Iris pigment epithelial cell (primary cell): ENCODE measurements at regions not wholly inside any gene's neighbourhood (a gene's known extent, or its start where the extent isn't known, plus 50 kb on each side); places are given as distances from the start of the nearest gene placed in this dataset.

ENCODE experiments used
- DNase-seq: peaks from one replicate; pipeline ENCODE4 v3.0.0-alpha.2; 2011; ENCODE audit warnings: low read depth

DNA sequence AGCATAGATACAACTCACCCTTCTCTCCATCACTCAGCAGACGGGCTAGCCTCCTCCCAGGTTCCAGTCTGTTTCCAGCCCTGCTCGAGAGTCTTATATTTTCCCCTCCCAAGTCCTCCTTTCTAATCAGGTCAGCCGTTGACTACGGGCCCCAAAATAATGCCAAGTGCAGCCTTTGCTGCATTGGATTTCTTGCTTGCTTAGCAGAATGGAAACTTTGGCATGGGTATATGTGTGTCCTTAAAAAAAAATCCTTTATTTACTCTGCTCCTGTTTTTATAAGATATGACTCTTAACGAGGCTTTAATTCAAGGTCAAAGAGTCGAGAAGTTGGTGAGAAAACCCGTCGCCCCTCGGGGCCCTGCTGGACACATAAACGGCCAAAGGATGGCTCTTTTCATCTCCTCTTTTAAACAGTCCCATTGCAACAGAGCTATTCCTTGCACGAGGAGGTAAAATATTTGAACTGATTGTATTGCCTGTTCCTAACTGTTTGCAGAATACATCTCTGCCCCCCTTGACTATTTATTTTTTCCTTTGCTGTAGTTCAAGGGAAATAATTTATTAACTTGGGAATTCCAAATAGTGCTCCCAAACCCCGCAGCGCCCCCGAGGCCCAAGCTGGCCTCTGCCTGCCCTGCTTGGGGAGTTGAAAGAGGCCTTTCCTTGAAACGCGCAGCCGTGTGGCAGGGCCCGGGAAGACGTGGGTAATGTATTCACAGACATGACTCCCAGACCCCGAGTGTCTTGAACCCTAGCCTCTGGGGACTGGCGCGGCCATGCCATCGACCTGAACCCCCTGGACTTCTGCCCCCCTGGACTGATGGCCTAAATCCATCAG, 156.5 kb upstream of the MYL2 start:
- no peak for DNase-seq

GRCh38 chr12:111076199-111076598, 155.8 kb upstream of the MYL2 start:
- no peak for DNase-seq

DNA sequence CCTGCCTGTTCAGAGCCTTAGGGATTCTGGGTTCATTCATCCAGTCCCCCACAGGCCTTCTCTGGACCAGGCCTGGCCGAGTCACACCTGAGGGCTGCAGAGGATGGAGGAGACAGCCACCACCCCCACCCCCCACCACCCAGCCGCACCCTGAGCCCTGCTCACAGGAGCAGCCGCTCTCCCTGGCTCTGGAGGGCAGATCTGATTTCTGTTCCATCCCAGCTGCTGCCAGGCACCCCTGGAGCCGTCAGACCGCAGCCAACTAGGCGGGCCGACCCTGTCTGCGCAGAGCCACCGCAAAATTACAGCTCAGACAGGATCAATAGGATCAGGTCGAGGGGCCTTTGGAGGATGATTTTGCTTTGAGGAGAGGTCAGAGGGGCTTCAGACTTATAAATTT, 154.6 kb upstream of the MYL2 start:
- no peak for DNase-seq

DNA sequence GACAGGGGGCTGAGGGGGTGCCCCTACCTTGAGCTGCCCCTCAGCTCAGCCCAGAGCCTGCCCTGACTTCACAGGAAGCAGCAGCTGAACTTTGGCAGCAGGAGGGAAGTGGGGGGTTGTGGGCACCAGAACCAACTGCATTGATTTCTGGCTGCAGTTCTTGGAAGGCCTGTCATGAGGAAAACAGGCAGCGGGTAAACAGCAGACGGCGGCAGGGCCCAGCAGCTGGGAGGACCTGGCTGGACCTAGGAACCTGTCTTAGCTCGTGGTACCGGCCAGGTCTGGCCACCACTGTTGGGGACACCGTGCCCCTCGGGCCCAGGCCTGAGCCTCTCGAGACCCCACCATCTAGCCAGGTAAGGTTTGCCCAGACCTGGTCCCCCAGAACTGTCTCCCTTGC, 154.2 kb upstream of the MYL2 start:
- no peak for DNase-seq

DNA sequence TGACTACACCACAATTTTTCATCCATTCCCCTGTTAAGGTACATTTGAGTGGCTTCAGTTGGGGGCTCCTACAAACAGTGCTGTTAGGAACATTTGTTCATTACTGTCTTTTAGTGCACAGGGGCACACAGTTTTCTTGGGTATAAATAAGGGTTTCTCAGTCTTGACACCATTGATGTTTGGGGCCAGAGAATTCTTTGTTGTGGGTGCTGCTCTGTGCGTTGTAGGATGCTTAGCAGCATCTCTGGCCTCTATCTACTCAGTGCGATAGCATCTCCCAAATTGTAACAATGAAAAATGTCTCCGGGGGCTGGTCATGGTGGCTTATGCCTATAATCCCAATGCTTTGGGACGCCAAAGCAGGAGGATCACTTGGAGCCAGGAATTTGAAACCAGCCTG, 153.0 kb upstream of the MYL2 start:
- no peak for DNase-seq

DNA sequence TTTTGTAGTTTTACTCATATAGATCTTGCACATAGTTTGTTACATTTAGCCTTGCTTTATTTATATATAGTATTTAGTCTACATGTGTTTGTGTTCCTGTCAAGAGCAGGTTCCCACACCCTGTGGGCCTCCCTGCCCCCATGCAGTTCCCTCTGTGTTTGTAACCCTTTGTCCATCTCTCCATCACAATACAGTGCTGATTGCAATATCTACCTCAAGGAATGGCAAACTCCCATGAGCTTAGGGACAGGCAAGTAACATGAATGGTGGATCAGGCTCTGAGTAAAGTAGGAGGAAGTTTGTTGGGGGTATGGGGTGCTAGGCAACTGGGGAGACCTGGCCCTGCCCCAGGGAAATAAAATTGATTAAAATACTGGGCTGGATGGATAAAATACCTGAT, 151.9 kb upstream of the MYL2 start:
- no peak for DNase-seq

- no peak for DNase-seq
These were observed 149.5 kb upstream of the MYL2 start for GRCh38 chr12:111069886-111070285.

- no peak for DNase-seq
These were observed 147.9 kb upstream of the MYL2 start for GRCh38 chr12:111068290-111068689.

DNA sequence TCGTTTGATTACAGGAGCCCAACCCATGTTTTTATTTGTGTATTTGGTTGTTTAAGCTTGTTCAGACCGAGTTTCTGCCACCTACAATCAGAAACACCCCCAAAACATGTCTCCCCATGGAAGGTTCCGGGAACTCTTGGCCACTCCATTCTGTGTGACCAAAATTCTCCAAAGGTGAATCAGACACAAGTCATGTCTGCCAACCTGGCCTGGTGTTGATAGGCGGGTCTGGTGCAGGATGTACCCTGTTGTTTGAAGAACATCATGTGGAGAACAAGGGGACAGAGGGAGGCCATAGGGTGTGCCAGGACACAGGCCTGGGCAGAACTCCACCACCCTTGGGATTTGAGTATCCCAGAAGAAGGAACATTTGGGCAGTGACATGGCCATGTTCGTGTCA, 147.1 kb upstream of the MYL2 start:
- DNase-seq = no peak

DNA sequence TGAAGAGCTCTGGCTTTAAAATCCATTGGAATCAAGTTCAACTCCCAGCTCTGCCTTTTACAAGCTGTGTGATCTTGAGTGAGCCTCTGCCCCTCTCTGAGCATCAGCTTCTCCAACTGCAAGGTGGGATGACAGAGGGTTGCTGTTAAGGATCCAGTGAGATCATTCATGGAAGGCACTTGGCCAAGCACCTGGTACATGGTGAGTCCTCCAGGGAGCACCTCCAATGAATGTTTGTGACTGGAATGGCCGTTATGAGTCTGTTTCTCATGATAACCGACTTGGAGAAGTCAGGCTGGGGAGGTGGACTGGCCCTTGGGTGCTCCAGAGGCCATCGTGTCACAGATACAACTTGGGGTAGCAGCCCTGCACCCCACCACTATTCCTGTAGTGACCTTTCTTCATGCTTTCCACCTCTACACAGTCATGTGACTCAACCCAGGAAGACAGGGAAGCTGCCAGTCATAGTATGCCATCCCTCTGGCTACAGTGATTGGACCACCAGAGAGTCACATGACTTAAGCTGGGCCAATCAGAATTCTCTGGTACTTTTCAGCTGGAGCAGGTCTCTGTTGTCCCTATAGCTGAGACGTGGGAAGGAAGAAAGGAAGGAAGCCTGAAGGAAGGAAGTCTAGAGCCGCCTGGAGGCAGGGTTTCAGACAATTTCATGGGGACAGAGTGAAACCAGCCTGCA, 146.5 kb upstream of the MYL2 start:
- peak; percentile 3 for DNase-seq

DNA sequence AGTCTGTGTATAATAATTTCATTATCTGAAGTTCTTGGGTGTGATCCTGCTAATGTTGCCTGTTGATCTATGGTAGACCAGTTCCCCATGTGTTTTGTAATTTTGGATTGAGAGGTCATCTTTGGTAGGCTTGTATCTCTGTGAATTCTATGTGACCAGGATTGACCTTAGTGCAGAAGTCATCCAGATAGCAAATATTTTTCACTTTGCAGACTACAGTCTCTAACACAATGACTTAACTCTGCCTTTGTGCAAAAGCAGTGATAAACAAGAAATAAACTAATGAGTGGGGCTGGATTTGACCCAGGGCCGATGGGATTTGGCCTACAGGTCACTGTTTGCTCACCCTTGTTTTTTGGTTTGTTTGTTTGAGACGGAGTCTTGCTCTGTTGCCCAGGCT, 144.6 kb upstream of the MYL2 start:
- DNase-seq = no peak

GRCh38 chr12:111064154-111064553, 143.8 kb upstream of the MYL2 start:
- no peak for DNase-seq

DNA sequence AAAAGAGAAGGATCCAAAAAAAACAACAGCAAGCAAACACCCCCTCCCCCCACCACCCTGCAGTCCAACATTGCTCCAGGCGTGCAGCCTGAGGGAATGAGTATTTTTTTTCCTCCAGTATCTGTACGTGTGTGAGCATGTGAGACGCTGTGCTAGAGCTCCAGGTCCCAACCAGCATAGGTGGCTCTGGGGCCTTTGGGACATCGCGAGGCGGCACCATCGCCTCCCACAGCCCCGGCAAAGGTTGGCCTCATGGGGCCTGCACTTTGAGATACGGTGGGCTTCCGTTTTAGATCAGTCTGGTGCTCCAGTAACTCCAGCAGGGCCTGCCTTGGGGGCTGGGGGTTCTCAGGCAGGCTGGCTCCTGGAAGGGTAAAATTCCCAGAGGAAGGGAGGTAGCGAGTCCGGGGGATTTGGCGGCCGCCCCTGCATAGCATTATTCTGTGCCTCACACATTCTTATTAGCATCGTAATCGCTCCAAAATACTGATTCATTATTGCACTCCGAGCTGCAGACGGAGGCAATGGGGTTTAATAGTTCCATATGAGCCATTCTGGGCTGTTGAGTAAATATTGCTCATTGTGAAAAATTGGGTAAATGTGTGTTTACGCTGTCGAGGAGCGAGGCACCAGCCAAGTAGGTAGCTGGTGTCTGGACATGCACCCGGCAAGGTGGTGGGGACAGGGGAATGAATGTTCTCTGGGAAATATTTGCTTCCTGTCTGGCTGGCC, 143.1 kb upstream of the MYL2 start:
- no peak for DNase-seq

DNA sequence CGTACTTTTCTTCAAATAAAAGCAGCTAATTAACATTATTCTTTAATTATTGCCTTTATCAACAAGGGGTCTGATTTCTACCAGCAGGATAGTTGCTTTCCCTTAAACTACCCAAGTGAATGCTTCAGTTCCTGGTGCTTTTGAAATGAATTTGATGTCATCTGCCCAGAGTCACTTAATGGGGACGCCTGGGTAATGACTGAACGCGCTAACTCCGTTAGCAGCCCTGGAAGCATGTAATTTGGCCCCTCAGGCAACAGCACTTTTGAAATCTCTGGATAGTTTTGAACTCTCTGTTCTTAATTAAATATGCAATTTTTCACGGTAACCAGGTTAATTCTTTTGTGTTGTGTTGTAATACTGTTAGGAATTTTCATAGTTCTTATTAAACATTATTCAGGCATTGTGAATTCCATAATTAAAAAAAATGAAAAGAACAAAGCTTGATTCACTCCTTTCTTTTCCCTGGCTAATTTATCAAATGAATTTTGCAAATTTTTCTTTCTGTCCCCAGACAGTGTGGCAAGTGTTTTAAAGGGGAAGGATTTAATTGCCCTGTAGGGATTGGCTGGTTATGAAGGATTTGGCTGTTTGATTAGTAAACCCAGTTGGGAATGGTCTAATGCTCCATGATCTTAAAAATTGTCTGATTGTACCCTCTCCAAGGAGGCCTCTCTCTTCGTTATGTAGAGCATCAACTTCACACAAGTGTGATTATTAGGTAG, 137.5 kb upstream of the MYL2 start:
- no peak for DNase-seq

- DNase-seq = no peak
These were observed 136.5 kb upstream of the MYL2 start for GRCh38 chr12:111056618-111057521.

GRCh38 chr12:111055181-111055880, 135.0 kb upstream of the MYL2 start:
- no peak for DNase-seq

GRCh38 chr12:111048991-111049390, 128.6 kb upstream of the MYL2 start:
- no peak for DNase-seq

- DNase-seq = no peak
These were observed 126.5 kb upstream of the MYL2 start for GRCh38 chr12:111046896-111047295.

DNA sequence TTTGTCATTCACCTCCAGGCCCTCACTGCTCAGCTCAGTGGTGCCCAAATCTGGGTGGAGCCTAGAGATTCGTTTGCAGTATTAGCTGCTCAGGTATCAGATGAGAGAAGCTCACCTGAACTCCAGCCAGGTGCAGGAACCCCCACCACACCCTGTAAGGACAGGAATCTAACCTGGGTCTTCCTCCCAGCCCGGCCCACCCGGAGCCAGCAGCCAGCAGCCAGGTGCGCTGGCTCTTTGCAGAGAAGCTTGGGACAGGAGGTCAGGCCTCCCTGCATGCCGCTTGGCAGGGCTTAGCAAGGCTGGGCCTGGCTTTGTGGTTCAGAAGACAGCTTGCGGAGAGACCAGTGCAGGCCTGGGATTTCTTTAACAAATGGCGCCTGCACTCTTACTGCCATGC, 125.6 kb upstream of the MYL2 start:
- DNase-seq = no peak

DNA sequence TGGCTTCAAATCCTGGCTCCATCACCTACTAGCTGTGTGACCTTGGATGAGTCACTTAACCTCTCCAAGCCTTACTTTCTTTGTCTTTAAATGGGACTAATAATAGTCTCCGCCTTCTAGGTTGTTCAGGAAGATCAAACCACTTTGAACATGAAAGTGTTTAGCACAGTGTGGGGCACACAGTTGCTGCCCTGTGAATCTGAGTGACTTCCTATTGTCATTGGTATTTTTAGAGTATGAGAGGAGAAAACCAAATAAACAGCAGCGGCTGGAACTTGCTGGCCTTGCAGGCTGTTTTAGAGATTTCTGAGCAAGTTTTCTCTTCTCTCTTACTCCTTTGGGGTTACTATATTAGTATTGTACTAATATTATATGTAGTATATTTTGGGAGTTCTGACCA, 120.7 kb upstream of the MYL2 start:
- no peak for DNase-seq

- no peak for DNase-seq
These were observed 120.3 kb upstream of the MYL2 start for GRCh38 chr12:111040690-111041089.
